Neural progenitor cell (in vitro differentiated cells): ENCODE measurements at regions not wholly inside any gene's neighbourhood (a gene's known extent, or its start where the extent isn't known, plus 50 kb on each side); places are given as distances from the start of the nearest gene placed in this dataset.

Source experiments
- CTCF ChIP-seq: fragments of 200-600 bp; sonication (generic); IDR thresholded peaks from 2 replicates; pipeline ENCODE4 v1.5.1; 2017; ENCODE audit warnings: antibody characterized with exemption, mild to moderate bottlenecking
- EZH2 ChIP-seq: fragments of 200-600 bp; sonication (generic); IDR thresholded peaks from 2 replicates; pipeline ENCODE4 v1.6.1; 2017; ENCODE audit warnings: antibody characterized with exemption, mild to moderate bottlenecking, moderate library complexity
- EZH2phosphoT487 ChIP-seq: fragments of 200-600 bp; sonication (generic); IDR thresholded peaks from 2 replicates; pipeline ENCODE4 v1.6.1; 2017; ENCODE audit warnings: antibody characterized with exemption

GRCh38 chr16:52293204-52293603 lies 253.7 kb downstream of the TOX3 start:
- TF ChIP-seq CTCF (no peak), EZH2phosphoT487 (no peak), EZH2 (no peak)
